DND-41 (cell line): ENCODE measurements at regions not wholly inside any gene's neighbourhood (a gene's known extent, or its start where the extent isn't known, plus 50 kb on each side); places are given as distances from the start of the nearest gene placed in this dataset.

Experiments used
- ATAC-seq: fragments of 200-7000 bp; cut with Tn5 transposase; 3 replicates; pipeline ENCODE4 v1.9.1; 2021; ENCODE audit warnings: low read depth; ENCODE audit not compliant: insufficient read depth
- DNase-seq: peaks from one replicate; pipeline ENCODE4 v3.0.0-alpha.2; 2020
- H2AFZ ChIP-seq: 2 replicates; pipeline ENCODE4 v1.6.0; 2012; ENCODE audit warnings: low read depth, low read length
- H3K27ac ChIP-seq: 2 replicates; pipeline ENCODE4 v1.5.1; 2012; ENCODE audit warnings: low read length, inconsistent platforms
- H3K27me3 ChIP-seq: fragments of 200-600 bp; sonication (generic); 2 replicates; pipeline ENCODE4 v1.6.0; 2012; ENCODE audit warnings: low read length, mild to moderate bottlenecking, inconsistent platforms; ENCODE audit not compliant: insufficient read depth, poor library complexity
- H3K36me3 ChIP-seq: 2 replicates; pipeline ENCODE4 v1.5.1; 2012; ENCODE audit warnings: low read length, inconsistent platforms; ENCODE audit not compliant: insufficient read depth
- H3K4me1 ChIP-seq: 2 replicates; pipeline ENCODE4 v1.5.1; 2012; ENCODE audit warnings: mild to moderate bottlenecking, low read length; ENCODE audit not compliant: insufficient read depth
- H3K4me2 ChIP-seq: 2 replicates; pipeline ENCODE4 v1.6.0; 2012; ENCODE audit warnings: mild to moderate bottlenecking, moderate library complexity, low read length, inconsistent platforms; ENCODE audit not compliant: insufficient read depth
- H3K4me3 ChIP-seq, 2 experiments: fragments of 200-600 bp in 1 of 2; shearing (Covaris generic) in 1 of 2; 2 replicates each; pipeline ENCODE4 v1.5.1; 2012 to 2016; ENCODE audit warnings: inconsistent platforms in 2 of 2, low read length in 2 of 2, mild to moderate bottlenecking in 2 of 2, low read depth in 1 of 2, moderate library complexity in 1 of 2
- H3K79me2 ChIP-seq: 2 replicates; pipeline ENCODE4 v1.6.0; 2012; ENCODE audit warnings: low read length, inconsistent platforms; ENCODE audit not compliant: insufficient read depth
- H3K9ac ChIP-seq: 2 replicates; pipeline ENCODE4 v1.6.0; 2012; ENCODE audit warnings: low read depth, mild to moderate bottlenecking, inconsistent platforms, low read length, moderate library complexity
- H3K9me3 ChIP-seq: 2 replicates; pipeline ENCODE4 v1.5.1; 2012; ENCODE audit warnings: low read length, moderate library complexity, mild to moderate bottlenecking, inconsistent platforms; ENCODE audit not compliant: insufficient read depth, severe bottlenecking
- H4K20me1 ChIP-seq: 2 replicates; pipeline ENCODE4 v1.6.0; 2012; ENCODE audit warnings: low read length; ENCODE audit not compliant: insufficient read depth
- CTCF ChIP-seq: IDR thresholded peaks from 2 replicates; pipeline ENCODE4 v1.5.1; 2012; ENCODE audit warnings: borderline replicate concordance, low read length, moderate library complexity, mild to moderate bottlenecking; ENCODE audit not compliant: poor library complexity, severe bottlenecking; ENCODE audit errors: extremely low read depth
- EZH2 ChIP-seq: IDR thresholded peaks from 3 replicates; pipeline ENCODE4 v1.6.1; 2012; ENCODE audit warnings: borderline replicate concordance, low read depth, mild to moderate bottlenecking, moderate library complexity, low read length, inconsistent platforms; ENCODE audit not compliant: severe bottlenecking

DNA sequence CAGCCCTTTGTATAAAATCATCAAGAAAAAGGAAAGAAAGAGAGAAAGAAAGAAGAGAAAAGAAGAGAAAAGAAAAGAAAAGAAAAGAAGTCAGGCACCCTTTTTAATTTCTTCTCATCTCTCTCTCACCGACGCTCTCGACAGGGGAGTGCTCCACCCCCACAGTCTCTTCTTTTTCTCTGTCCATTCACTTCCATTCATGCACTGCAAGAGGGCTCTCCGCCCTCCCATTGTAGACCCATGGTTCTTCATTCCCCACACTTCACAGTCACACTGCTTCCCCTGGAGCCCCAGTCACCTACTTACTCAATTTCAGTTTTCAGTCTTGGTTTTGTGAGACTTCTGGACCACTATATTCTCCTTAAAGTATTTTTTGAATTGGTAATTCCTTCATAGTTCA lies 254.7 kb downstream of the SOX2 start:
- no peak for DNase-seq
- Histone ChIP-seq H3K27me3 (no peaks in the 10 kb centered on the region), H2AFZ (no peak overlapping the region)

GRCh38 chr3:181969925-181970324 lies 258.2 kb downstream of the SOX2 start:
- Histone ChIP-seq H3K27ac (no peak overlapping the region), H3K4me2 (no peak overlapping the region), H3K79me2 (no peaks in the 10 kb centered on the region), H3K9me3 (no peaks in the 10 kb centered on the region), H2AFZ (no peak overlapping the region), H3K9ac (no peak overlapping the region), H3K36me3 (no peaks in the 10 kb centered on the region), H3K4me3 (no peak overlapping the region), H3K4me1 (no peaks in the 10 kb centered on the region), H4K20me1 (no peaks in the 10 kb centered on the region), H3K27me3 (no peaks in the 10 kb centered on the region)
- TF ChIP-seq EZH2 (no peak), CTCF (no peak)
- DNase-seq (no peak), ATAC-seq (no peak)

More for the DNA sequence above, 254.7 kb downstream of the SOX2 start:
- no peak for TF ChIP-seq CTCF
- TF ChIP-seq EZH2 = no peak
- Histone ChIP-seq H3K4me3 (no peak overlapping the region), H4K20me1 (no peaks in the 10 kb centered on the region), H3K4me2 (no peak overlapping the region), H3K9me3 (no peaks in the 10 kb centered on the region), H3K4me1 (no peaks in the 10 kb centered on the region), H3K36me3 (no peaks in the 10 kb centered on the region), H3K9ac (no peak overlapping the region), H3K27ac (no peak overlapping the region), H3K79me2 (no peaks in the 10 kb centered on the region)
- no peak for ATAC-seq

DNA sequence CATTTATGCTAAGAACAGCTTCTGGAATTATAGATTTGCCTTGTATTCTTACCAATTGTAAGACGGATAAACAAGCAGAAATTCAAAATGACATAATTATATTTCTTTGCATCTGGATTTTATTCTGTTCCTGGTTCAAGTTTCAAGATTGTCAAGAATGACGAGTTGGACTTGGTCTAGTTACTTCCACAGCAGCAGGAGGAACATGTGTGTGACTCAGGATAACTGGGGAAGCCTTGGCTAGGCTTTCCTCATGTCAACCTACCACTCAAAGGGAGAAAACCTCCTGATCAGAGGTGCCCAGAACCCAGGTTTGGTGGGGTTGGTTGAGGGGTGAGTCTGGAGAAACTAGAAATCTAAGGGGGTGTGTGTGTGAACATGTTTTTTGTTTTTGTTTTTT lies 259.7 kb downstream of the SOX2 start:
- Histone ChIP-seq H3K79me2 (no peaks in the 10 kb centered on the region), H3K27ac (no peak overlapping the region), H3K27me3 (no peaks in the 10 kb centered on the region), H3K4me1 (no peaks in the 10 kb centered on the region), H3K4me3 (no peak overlapping the region), H3K9me3 (no peaks in the 10 kb centered on the region), H3K4me2 (no peak overlapping the region), H4K20me1 (no peaks in the 10 kb centered on the region), H3K9ac (no peak overlapping the region), H3K36me3 (no peaks in the 10 kb centered on the region), H2AFZ (no peak overlapping the region)
- DNase-seq (no peak), ATAC-seq (no peak)
- TF ChIP-seq EZH2 (no peak), CTCF (no peak)

GRCh38 chr3:181974198-181974597 lies 262.5 kb downstream of the SOX2 start:
- no peak for ATAC-seq
- DNase-seq = no peak
- TF ChIP-seq EZH2 (no peak), CTCF (no peak)
- no peak overlapping the region for H3K4me3 ChIP-seq
- H2AFZ ChIP-seq = no peak overlapping the region
- no peak overlapping the region for H3K27ac ChIP-seq
- no peaks in the 10 kb centered on the region for H3K27me3 ChIP-seq
- H3K4me1 ChIP-seq = no peaks in the 10 kb centered on the region
- no peak overlapping the region for H3K9ac ChIP-seq
- H3K9me3 ChIP-seq = no peaks in the 10 kb centered on the region
- no peaks in the 10 kb centered on the region for H3K79me2 ChIP-seq
- H4K20me1 ChIP-seq = no peaks in the 10 kb centered on the region
- H3K36me3 ChIP-seq = no peaks in the 10 kb centered on the region
- no peak overlapping the region for H3K4me2 ChIP-seq
